NCI-H2171 (cell line): ENCODE measurements at regions not wholly inside any gene's neighbourhood (a gene's known extent, or its start where the extent isn't known, plus 50 kb on each side); places are given as distances from the start of the nearest gene placed in this dataset.
"Not testable (repeated sequence)": the region's sequence is repeated elsewhere in the genome, so short reads cannot be mapped to it uniquely, and the experiment has no call there.

Experiments
- DNase-seq: peaks from one replicate; lab custom pipeline; 2025; lab: John Stamatoyannopoulos, UW

GRCh38 chr20:53748176-53748575 lies 154.5 kb upstream of the ZNF217 start:
- DNase-seq: no peak

DNA sequence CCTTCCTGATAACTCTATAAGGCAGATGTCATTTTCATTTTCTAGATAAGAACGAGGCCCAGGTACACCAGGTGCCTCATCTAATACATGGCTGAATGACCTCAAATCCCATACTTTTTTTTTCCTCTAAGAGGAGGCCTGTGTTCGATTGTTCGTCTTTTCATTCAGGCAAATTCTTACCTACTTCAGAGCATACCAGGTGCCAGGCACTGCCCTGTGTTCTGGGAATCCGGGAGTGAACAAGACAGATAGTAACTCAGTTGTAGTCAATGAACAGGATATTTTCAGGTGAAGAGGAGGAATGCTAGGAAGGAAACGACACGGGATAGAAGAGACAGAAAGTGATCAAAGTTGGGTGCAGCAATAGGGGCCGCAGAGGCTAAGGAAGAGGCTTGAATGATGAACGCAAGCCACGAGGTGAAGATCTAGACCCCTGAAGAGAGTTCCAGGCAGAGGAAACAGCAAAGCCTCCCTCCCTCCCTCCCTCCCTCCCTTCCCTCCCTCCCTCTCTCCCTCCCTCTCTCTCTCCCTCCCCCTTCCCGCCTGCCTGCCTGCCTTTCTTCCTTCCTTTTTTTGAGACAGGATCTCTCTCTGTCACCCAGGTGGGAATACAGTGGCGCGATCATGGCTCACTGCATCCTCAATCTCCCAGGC lies 150.1 kb upstream of the ZNF217 start:
- no peak for DNase-seq

- DNase-seq: no peak
Measured at GRCh38 chr20:53742685-53743081, 149.0 kb upstream of the ZNF217 start.

DNA sequence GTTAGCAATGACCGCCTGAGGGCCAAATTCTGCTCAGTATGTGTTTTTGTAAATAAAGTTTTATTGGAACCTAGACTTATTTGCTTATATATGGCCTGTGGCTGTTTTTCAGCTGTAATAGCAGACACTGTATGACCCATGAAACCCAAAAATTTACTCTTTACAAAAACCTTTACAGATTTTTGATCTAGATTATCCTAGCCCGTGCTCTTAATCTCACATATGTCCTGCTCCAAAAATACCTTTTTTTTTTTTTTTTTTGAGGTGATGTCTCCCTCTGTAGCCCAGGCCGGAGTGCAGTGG lies 148.0 kb upstream of the ZNF217 start:
- no peak for DNase-seq

- DNase-seq: peak; percentile 93
Measured at GRCh38 chr20:53739799-53740785, 146.5 kb upstream of the ZNF217 start.

DNA sequence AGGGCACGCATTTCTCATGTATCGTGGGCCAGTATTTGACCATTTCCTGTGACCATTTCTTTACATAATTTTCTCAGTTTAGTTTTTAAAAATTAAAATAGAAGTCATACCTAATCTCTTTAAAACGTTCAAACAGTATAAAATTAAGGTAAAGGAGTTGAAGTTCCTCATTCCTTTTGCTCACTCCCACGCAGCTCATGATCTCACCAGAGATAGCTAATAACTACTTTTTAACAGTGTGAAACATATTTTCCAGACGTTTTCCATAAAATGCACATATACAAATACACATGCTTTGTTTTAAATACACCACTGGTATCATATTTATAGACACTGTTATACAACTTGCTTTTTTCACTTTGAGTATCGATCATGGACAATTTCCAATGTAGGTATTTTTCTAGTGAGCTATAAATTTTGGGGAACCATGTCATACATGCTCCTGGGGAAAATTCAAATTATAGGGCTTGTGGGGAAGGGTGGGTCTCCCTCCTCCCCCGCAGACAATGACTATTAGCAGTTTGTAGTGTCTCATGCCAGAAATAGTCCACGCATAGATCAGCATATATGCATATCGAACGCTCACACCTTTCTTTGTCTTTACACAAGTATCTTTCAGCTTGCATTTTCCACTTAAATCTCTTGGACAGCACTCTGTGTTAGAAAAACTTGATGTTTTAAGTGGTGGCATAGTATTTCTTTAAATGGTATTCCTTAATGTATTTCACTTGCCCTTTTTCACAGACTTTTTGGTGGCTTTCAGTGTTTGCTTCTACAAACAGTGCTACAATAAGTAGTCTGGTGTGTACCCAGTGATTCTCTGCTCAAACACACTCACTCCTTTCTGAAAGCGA lies 145.5 kb upstream of the ZNF217 start:
- DNase-seq: peak; percentile 54

GRCh38 chr20:53738039-53738944 lies 144.7 kb upstream of the ZNF217 start:
- peak; percentile 95 for DNase-seq

DNA sequence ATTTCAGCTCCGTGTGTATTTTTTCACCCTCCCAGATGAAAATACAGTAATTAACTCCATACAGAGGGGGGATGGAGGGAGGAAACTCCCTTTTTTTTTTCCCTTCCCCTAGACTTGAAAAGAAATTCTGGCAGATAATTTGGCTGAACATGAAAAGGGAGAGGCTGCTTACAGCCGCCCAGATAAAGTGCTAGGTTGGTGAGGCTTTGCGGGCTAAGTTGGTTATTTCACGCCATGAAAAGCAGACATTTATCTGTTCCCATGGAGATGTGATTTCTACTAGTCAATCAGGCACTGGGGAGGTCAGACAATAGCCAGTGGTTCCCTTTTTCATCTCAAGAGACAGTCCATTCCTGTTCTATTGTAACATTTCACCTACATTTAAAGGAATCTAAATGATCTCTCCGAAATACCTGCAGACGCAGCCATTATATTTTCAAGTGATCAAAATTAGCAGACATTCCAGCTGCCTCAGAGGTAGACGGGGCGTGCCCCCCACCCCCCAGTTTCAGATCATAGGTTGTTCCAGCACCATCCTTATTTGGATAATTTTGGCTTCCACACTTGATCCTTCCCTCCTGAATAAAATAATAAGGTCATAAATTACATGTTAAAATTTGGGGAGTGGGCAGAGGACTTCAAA lies 143.9 kb upstream of the ZNF217 start:
- DNase-seq: no peak

GRCh38 chr20:53736757-53737395 lies 143.2 kb upstream of the ZNF217 start:
- peak; percentile 94 for DNase-seq

- DNase-seq: peak; percentile 49
Measured at GRCh38 chr20:53736122-53736756, 142.6 kb upstream of the ZNF217 start.

DNA sequence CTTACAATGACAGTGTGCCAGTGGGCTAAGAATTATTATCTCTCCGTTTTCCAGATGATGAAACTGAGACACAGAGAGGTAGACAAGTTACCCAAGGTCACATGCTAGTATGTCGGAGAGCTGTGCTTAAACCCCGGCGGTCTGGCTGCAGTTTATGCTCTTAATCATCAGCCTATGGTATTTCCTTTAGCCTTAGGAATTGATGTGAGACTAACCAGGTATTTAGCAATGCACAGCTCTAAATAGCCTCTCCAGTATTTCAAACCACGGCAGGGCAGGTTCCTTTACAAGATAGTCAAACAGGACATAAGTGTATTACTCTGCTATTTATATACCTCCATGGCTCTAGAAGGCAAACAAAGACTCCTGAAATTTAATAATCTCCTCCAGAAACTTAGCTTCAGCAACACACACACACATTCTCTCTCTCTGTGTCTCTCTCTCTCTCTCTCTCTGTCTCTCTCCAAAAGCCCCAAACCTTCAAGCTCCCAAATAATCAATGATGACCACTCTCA lies 142.0 kb upstream of the ZNF217 start:
- DNase-seq: no peak

DNA sequence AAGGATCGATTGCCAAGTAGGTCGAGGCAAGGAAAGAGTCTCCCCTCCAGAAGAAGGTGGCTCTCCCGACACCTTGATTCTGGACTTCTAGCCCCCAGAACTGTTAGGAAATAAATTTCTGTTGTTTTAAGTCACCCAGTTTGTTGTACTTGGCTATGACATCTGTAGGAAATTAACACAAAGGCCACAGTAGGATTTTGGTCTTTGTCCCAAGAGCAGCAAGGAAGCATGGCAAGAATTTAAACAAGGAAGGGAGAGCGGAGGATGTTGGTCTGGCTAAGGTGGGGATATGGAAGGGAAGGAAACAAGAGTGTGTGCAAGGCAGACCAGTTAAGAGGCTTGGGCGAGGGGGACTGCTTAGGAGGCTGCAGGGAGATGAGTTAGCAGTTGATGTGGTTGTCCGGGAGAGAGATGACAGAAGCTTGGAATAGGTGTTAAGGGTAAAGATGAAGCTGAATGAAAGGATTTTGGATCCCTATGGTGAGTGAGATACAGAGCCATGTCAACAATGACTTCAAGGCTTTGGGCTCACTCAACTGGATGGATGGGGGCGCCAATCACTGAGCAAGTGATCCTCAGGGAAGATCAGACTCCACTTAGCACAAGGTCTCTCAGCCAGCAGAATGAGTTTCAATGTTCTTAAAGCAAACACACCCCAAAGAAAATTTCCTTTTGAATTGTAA lies 140.5 kb upstream of the ZNF217 start:
- no peak for DNase-seq

DNA sequence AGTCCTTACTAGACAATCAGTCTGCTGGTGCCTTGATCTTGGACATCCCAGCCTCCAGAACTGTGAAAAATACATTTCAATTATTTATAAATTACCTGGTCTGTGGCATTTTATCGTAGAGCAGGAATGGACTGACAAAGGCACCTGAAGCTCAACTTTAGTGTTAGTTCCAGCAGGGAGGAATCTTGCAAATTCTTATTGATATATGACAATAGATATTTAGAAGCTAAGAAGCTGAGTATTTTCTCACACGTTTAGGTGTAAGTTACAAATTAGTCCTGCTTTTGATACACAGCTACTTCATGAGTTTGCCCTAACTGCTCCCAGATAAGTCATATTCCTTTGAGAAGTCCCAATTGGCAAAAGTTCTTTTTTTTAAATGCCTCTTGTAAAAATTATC lies 138.0 kb upstream of the ZNF217 start:
- DNase-seq: no peak

DNA sequence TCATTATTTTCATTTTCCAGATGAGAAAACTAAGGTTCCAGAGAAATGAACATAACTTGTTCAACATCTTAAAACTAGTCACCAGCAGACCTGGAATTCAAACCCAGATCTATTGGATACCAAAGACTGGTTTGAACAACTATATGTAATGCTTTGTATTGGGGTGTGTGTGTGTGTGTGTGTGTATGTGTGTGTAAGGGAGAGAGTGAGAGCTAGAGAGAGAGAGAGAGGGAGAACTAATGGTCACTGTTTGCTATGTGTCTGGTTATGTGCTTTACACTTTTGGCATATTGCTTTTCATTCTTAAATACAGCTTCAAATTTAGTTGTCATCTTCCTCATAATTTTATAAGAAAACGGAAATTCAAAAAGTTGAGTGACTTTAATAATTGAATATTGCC lies 134.7 kb upstream of the ZNF217 start:
- DNase-seq: no peak

DNA sequence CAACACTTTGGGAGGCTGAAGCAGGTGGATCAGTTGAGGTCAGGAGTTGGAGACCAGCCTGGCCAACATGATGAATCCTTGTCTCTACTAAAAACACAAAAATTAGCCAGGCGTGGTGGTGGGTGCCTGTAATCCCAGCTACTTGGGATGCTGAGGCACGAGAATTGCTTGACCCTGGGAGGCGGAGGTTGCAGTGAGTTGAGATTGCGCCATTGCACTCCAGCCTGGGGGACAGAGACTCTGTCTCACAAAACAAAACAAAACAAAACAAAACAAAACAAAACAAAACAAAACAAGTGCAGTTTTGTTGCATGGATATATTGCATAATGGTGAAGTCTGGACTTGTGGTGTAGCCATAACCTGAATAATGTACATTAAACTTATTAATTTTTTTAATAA lies 133.6 kb upstream of the ZNF217 start:
- not testable (repeated sequence) for DNase-seq

GRCh38 chr20:53725575-53725970 lies 131.9 kb upstream of the ZNF217 start:
- DNase-seq: no peak

- DNase-seq: no peak
Measured at GRCh38 chr20:53723621-53724020, 130.0 kb upstream of the ZNF217 start.

DNA sequence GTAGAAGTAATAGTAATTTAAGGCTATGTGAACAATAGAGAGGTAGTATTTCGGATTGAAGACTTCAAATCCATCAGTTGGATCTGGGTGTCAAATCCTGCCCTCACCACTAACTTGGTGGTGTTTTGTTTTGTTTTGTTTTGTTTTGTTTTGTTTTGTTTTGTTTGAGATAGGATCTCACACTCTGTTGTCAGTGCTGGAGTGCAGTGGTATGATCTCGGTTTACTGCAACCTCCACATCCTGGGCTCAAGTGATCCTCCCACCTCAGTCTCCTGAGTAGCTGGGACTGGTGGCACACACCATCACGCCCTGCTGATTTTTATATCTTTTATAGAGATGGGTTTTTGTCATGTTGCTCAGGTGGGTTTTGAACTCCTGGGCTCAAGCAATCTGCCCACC lies 129.4 kb upstream of the ZNF217 start:
- DNase-seq: no peak

- no peak for DNase-seq
Measured at GRCh38 chr20:53722515-53723036, 128.9 kb upstream of the ZNF217 start.
